OCI-LY3 (cell line): ENCODE measurements at regions not wholly inside any gene's neighbourhood (a gene's known extent, or its start where the extent isn't known, plus 50 kb on each side); places are given as distances from the start of the nearest gene placed in this dataset.

ENCODE experiments used
- CTCF ChIP-seq: fragments of 200-600, 300-600 bp; sonication (generic); IDR thresholded peaks from 2 replicates; pipeline ENCODE4 v1.5.1; 2014; ENCODE audit warnings: antibody characterized with exemption, low read length, low read depth
- EZH2phosphoT487 ChIP-seq: fragments of 200-600 bp; shearing (Covaris generic); IDR thresholded peaks from 2 replicates; pipeline ENCODE4 v1.6.1; 2018; ENCODE audit warnings: antibody characterized with exemption, mixed run types, low read depth

- TF ChIP-seq CTCF (no peak), EZH2phosphoT487 (no peak)
These were observed 906.9 kb upstream of the SOX9 start for GRCh38 chr17:71213936-71214335.
